NCI-H1417 treated with DMSO at 0.1 percent for 48 hours (cell line): ENCODE measurements at regions not wholly inside any gene's neighbourhood (a gene's known extent, or its start where the extent isn't known, plus 50 kb on each side); places are given as distances from the start of the nearest gene placed in this dataset.
"Not testable (repeated sequence)": the region's sequence is repeated elsewhere in the genome, so short reads cannot be mapped to it uniquely, and the experiment has no call there.

Experiments used
- DNase-seq: peaks from one replicate; lab custom pipeline; 2025; lab: John Stamatoyannopoulos, UW

DNA sequence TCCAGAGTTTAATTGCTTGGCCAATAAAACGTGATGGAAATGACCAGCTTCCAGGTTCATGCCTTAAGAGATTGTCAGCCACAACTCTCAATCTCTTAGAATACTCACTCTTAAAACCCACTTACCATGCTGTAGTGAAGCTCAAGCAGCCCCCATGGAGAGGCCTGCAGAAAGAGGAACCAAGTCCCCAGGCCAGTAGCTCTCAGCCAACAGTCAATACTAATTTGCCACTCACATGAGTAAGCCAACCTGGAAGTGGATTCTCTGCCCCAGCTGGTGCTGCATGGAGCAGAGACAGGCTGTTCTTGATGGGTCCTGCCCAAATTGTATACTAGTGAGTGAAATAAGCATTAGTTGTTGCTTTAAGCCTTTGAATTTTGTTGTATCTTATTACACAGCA, 155.9 kb downstream of the OXSM start:
- DNase-seq = no peak

DNA sequence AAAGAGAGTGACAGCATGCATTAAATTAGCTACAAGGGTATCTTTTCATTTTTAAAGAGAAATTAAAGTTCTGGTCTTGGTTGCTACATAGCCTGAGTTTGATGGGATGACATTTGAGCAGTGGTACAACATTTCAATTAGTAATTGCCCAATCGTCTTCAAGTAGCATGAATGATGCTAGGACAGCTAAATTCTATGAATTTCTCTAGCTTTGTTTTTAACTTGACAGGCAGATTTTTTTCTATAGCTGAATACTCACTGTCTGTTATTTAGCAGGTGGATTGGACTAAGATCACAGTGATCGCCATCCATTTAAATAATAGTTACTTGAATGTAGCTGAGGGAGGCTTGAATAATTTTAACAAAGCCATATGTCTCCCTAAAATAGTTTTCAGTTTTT, 162.2 kb downstream of the OXSM start:
- DNase-seq = no peak

- no peak for DNase-seq
Measured at GRCh38 chr3:25957026-25957425, 167.1 kb downstream of the OXSM start.

GRCh38 chr3:25960776-25961175, 170.9 kb downstream of the OXSM start:
- DNase-seq = no peak

DNA sequence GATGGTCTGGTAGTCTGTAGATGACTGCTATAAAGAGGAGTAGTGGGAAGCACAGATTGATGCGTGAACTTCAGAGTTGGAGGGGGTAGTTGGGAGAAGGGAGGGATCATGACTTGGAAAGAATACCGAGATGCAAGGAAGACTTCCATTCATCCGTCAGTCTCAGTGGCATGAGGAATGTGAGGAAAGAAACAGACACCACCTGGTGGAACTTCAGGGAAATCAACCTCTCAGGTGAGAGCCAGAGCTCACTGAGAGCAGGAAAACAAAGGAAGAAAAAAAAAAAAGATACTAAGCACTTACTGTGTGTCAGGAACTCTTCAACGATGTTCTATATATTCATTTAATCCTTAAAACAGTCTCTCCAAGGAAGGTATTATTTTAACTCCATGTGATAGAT, 172.4 kb downstream of the OXSM start:
- DNase-seq = no peak

DNA sequence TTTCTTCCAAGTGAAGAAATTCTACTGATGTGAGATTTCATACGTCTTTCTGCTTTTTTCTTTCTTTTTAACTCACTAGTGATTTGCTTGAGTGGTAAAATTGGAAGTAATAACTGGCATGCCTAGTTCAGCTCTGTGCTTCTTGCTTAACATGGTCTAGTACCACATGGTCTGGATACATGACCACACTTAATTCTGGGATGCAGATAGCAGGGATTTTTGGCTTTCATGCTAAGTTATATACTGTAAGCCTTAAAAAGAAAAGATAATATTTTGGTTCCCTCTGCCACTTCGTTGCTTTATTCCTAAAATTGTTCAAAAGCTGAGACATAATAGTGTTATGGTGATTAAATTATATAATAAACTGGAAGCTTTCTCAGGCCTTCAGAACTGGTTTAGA, 174.3 kb downstream of the OXSM start:
- DNase-seq = no peak

GRCh38 chr3:25967385-25967784, 177.5 kb downstream of the OXSM start:
- DNase-seq = no peak

DNA sequence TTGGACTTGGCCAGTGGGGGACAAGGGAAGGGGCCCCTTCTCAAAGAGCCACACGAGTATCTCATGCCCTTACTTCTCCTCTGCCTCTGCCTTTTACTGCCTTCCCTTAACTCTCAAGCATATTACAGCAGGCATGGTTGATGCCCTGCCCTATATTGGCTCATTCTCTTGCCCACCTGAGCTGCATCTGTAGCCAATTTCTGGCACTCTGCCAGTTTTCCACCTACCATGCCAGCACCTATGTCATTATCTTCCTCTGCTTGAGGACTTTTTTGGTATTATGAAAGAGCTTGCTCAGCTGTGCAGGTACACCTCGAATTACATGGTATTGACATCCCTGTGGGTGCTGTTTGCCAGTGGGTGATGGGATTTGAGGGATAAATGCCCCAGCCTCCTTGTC, 181.8 kb downstream of the OXSM start:
- no peak for DNase-seq

DNA sequence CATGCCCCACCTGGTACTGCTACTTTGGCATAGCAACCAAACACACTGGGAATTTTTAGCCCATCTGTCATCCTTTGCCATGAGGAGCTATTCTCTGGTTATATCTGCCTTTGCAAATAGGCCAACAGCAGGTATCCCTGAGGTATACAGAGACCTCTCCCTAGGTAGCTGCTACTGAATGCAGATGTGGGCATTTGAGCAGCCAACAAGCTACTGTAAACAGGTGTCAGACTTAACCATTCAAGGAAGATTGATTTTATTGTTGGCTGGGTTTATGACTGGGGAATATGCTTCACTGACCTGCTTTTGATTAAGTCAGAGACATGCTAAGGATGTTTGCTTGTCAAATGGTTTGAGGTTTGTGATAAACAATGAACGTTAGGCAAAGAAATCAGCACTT, 183.2 kb downstream of the OXSM start:
- no peak for DNase-seq

DNA sequence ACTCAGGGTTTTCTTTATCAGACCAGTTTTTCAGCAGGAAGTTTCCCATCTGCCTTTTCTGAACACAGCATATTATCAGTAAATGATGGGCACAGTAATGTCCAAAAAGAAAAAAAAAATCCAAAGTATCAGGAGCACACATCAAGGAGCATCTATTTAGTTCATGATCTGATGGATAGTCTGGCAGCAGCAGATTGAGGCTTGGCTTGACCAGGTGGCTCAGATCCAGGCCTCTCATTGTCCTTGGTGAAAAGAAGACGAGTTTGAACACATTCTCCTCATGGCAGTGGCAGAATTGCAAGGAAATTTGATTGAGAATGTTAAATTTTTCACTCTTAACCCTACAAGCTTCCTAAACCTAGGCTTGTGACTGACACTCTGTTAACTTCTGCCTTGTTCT, 192.9 kb downstream of the OXSM start:
- DNase-seq = no peak

DNA sequence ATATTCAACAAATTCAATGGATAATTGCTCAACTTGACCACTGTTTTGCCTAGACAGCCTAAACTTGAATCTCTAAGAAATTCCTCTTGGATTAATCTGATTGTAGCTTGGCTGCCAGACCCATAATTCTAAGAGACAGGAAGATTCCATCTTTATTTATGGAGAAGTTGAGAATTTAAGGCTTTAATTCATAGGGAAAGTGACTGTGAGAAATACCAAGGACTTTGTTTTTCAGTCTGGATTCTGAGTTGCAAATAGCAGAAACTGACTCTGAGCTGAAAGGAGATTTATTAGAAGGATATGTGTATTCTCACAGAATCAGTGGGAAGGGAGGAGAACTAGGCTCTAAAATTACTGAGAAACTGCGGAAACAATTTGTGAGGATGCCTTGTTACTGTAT, 195.7 kb downstream of the OXSM start:
- no peak for DNase-seq

DNA sequence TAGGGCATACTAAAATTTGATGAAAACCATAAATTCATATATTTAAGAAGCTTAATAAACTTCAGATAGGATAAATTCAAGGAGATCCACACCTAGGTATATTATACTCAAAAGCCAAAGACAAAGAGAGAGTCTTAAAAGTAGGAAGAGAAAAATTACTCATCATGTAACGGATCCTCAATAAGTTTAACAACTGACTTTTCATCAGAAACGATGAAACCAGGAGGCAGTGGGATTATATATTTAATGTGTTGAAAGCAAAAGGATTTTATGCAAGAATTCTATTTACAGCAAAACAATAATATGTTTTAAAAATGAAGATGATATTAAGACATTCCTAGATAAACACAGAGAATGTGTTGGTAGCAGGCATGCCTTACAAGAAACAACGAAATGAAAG, 202.7 kb downstream of the OXSM start:
- no peak for DNase-seq

DNA sequence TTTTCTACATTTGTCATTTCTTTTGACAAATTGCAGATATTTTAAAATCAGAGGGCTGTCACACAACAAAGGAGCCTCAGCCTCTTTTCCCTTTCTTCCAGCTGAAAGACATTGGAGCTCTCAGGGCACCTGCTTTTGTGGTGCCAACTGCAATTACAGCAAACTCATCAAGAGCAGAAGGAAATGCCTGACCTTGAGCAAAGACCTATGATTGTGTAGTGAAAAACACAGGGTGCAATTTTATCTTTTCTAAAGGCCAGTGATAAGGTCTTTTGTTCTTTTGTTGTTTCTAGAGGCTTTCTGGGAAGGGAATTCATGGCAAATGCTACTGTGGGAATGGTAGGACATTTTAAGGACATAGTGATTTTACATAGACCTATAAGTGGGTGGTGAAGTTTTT, 214.3 kb downstream of the OXSM start:
- DNase-seq = no peak

DNA sequence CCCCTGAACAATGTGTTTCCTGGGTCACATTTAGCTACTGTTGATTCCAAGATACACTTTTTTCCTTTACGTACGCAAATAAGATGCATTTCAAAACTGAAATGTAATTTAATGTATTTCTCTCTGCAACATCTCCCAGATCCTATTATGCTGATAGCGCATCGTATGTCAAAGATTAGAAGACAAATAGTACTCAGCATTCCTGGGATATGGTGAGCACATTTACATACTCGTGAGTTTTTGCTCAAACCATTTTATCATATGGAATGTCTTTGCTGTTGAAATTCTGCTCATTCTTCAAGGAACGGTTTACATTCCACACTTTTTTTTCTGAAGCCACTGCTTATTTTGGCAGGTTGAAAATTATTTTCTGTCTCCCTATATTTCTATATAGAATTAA, 221.4 kb downstream of the OXSM start:
- no peak for DNase-seq

DNA sequence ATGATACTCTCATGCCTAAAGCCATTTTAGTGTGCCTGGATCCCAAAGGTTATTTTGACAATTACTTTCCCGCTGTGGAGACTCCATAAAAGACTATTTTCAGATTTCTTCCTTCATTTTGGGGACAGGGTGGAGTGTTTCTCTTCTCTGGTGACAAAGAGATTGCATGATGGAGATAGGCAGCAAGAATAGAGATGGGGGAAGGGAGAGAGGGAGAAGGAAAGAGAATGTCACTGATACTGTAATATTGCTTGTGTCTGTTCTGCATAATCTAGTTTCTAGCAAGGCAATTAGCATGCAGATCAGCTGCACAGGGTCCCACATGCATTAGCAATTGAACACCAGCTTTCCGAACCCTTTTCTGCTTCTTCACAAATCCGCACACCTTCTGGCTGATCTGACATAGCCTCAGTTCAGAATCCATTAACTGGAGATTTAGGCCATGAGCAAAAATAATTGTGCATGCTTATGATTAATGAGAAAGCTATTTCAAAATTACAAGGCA, 222.4 kb downstream of the OXSM start:
- DNase-seq = no peak

- DNase-seq = no peak
Measured at GRCh38 chr3:26015752-26016151, 225.9 kb downstream of the OXSM start.

DNA sequence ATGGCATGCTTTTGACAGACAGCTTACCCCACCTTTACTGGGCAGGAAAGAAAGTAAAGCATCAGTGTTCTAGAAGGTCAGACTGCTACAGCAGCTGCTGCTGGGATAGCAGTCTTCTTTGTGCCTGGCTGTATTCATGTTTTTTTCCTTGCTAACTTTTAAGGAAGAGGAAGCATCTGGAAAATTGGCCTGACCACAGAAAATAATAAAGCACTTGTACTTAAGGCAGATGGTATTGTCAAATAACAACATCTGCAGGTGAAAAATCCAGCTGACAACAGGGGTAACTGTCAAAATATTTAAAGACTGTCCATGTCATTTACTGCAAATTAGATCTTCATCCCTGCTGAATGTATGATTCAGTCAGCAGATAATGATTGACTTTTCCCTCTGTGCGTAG, 229.0 kb downstream of the OXSM start:
- no peak for DNase-seq

- DNase-seq = not testable (repeated sequence)
Measured at GRCh38 chr3:26024206-26024605, 234.3 kb downstream of the OXSM start.

DNA sequence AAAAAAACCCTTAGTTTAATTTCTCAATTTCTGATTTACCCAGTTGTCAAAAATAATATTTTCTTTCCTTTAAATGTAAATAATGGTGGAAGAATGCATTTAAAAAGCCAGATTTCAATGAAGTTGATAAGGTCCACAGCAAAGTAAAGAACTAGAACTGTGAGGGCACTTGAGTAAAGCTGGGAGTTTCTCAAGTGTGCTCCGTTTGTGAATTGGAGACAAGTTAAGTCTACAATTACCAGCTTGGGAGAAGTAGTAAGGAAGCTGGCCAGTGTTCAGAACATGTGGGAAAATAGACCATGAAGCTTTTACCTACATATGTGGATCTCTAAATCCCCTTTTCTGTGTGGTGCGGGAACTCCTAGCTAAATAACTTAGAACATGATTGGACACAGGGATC, 239.4 kb downstream of the OXSM start:
- DNase-seq = no peak

- DNase-seq = not testable (repeated sequence)
Measured at GRCh38 chr3:26042126-26042525, 252.2 kb downstream of the OXSM start.

DNA sequence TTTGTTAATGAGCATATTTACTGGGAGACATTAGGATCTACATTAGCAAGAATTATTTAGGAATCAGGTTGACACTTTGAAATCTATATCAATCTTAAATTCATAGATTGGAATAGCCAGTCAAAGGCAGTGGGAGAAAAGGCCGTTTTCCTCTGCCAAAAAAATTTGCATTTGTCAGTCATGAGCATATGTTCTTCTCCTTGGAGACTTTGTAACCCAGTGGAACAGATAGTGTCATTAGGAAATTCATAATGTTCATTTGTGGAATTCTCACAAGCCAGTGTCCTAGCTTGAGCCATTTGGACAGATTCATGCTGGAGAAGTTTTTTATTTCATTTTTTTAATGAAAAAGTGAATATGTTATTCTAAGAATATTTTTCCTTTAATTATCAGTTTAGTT, 260.1 kb downstream of the OXSM start:
- no peak for DNase-seq

GRCh38 chr3:26050776-26051175, 260.9 kb downstream of the OXSM start:
- DNase-seq = no peak

- DNase-seq = no peak
Measured at GRCh38 chr3:26058901-26059321, 269.0 kb downstream of the OXSM start.

- DNase-seq = no peak
Measured at GRCh38 chr3:26061947-26062346, 272.1 kb downstream of the OXSM start.

DNA sequence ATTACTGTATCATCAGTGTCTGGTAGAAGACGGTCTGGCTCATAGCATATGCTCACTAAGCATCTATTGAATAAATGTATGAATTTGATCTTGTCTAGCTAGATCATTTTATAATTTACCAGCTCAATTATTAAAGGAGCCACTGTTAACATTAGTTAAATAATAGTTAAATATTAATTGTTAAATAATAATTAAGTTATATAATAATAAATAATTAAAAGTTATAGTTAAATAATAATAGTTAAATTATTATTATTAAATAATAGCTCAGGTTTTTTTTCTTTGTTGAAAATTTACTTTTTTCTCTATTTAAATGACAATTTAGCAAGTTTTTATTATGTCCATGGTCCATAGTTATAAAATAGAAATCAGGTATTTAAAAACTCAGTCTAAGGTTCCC, 274.4 kb downstream of the OXSM start:
- DNase-seq = no peak
